B cell (primary cell): ENCODE measurements at regions not wholly inside any gene's neighbourhood (a gene's known extent, or its start where the extent isn't known, plus 50 kb on each side); places are given as distances from the start of the nearest gene placed in this dataset.

Source experiments
- CTCF ChIP-seq: fragments of 200-600 bp; IDR thresholded peaks from one replicate; pipeline ENCODE4 v1.8.0; 2022; ENCODE audit warnings: antibody characterized with exemption, mild to moderate bottlenecking
- EZH2 ChIP-seq: IDR thresholded peaks from 2 replicates; pipeline ENCODE4 v1.6.1; 2012; ENCODE audit warnings: borderline replicate concordance, low read depth, mild to moderate bottlenecking, moderate library complexity, low read length; ENCODE audit not compliant: insufficient read depth, poor library complexity, severe bottlenecking

- TF ChIP-seq CTCF: no peak
- no peak for TF ChIP-seq EZH2
Observed at GRCh38 chr11:71093783-71094182, 158.6 kb downstream of the SHANK2 start.
